DND-41 (cell line): ENCODE measurements at regions not wholly inside any gene's neighbourhood (a gene's known extent, or its start where the extent isn't known, plus 50 kb on each side); places are given as distances from the start of the nearest gene placed in this dataset.

Experiments
- ATAC-seq: fragments of 200-7000 bp; cut with Tn5 transposase; 3 replicates; pipeline ENCODE4 v1.9.1; 2021; ENCODE audit warnings: low read depth; ENCODE audit not compliant: insufficient read depth
- DNase-seq: peaks from one replicate; pipeline ENCODE4 v3.0.0-alpha.2; 2020
- H2AFZ ChIP-seq: 2 replicates; pipeline ENCODE4 v1.6.0; 2012; ENCODE audit warnings: low read depth, low read length
- H3K27ac ChIP-seq: 2 replicates; pipeline ENCODE4 v1.5.1; 2012; ENCODE audit warnings: low read length, inconsistent platforms
- H3K27me3 ChIP-seq: fragments of 200-600 bp; sonication (generic); 2 replicates; pipeline ENCODE4 v1.6.0; 2012; ENCODE audit warnings: low read length, mild to moderate bottlenecking, inconsistent platforms; ENCODE audit not compliant: insufficient read depth, poor library complexity
- H3K36me3 ChIP-seq: 2 replicates; pipeline ENCODE4 v1.5.1; 2012; ENCODE audit warnings: low read length, inconsistent platforms; ENCODE audit not compliant: insufficient read depth
- H3K4me1 ChIP-seq: 2 replicates; pipeline ENCODE4 v1.5.1; 2012; ENCODE audit warnings: mild to moderate bottlenecking, low read length; ENCODE audit not compliant: insufficient read depth
- H3K4me2 ChIP-seq: 2 replicates; pipeline ENCODE4 v1.6.0; 2012; ENCODE audit warnings: mild to moderate bottlenecking, moderate library complexity, low read length, inconsistent platforms; ENCODE audit not compliant: insufficient read depth
- H3K4me3 ChIP-seq, 2 experiments: fragments of 200-600 bp in 1 of 2; shearing (Covaris generic) in 1 of 2; 2 replicates each; pipeline ENCODE4 v1.5.1; 2012 to 2016; ENCODE audit warnings: inconsistent platforms in 2 of 2, low read length in 2 of 2, mild to moderate bottlenecking in 2 of 2, low read depth in 1 of 2, moderate library complexity in 1 of 2
- H3K79me2 ChIP-seq: 2 replicates; pipeline ENCODE4 v1.6.0; 2012; ENCODE audit warnings: low read length, inconsistent platforms; ENCODE audit not compliant: insufficient read depth
- H3K9ac ChIP-seq: 2 replicates; pipeline ENCODE4 v1.6.0; 2012; ENCODE audit warnings: low read depth, mild to moderate bottlenecking, inconsistent platforms, low read length, moderate library complexity
- H3K9me3 ChIP-seq: 2 replicates; pipeline ENCODE4 v1.5.1; 2012; ENCODE audit warnings: low read length, moderate library complexity, mild to moderate bottlenecking, inconsistent platforms; ENCODE audit not compliant: insufficient read depth, severe bottlenecking
- H4K20me1 ChIP-seq: 2 replicates; pipeline ENCODE4 v1.6.0; 2012; ENCODE audit warnings: low read length; ENCODE audit not compliant: insufficient read depth
- EZH2 ChIP-seq: IDR thresholded peaks from 3 replicates; pipeline ENCODE4 v1.6.1; 2012; ENCODE audit warnings: borderline replicate concordance, low read depth, mild to moderate bottlenecking, moderate library complexity, low read length, inconsistent platforms; ENCODE audit not compliant: severe bottlenecking
- TF ChIP-seq, protein P1 (sequence below): IDR thresholded peaks from 2 replicates; pipeline ENCODE4 v1.5.1; 2012; ENCODE audit warnings: borderline replicate concordance, low read length, moderate library complexity, mild to moderate bottlenecking; ENCODE audit not compliant: poor library complexity, severe bottlenecking; ENCODE audit errors: extremely low read depth

DNA sequence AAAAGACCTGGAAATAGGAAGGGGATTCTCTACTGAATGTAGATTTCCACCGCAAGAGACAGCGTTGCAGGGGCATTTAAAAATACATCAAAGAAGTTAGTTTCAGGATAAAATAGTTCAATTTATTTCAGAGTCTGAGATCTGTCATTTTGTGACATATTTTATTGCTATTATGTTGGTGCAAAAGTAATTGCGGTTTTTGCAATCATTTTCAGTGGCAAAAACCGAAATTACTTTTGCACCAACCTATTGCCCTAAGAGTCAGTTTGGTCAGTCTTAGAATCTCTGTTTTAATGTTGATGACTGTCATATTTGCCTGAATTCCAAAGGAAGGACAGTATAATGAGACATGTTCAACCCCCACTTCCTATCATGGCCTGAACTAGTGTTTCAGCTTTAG, 219.5 kb upstream of the CDH10 start:
- Histone ChIP-seq H3K79me2 (no peaks in the 10 kb centered on the region), H2AFZ (no peak overlapping the region), H3K4me1 (no peaks in the 10 kb centered on the region), H3K27me3 (no peaks in the 10 kb centered on the region), H3K9ac (no peak overlapping the region), H4K20me1 (no peaks in the 10 kb centered on the region), H3K36me3 (no peaks in the 10 kb centered on the region), H3K4me3 (no peak overlapping the region), H3K9me3 (peaks cover 4% of the 10 kb centered on the region), H3K4me2 (no peak overlapping the region), H3K27ac (no peak overlapping the region)
- ATAC-seq = no peak
- no peak for DNase-seq
- no peak for TF ChIP-seq EZH2
- TF ChIP-seq, protein P1, sequence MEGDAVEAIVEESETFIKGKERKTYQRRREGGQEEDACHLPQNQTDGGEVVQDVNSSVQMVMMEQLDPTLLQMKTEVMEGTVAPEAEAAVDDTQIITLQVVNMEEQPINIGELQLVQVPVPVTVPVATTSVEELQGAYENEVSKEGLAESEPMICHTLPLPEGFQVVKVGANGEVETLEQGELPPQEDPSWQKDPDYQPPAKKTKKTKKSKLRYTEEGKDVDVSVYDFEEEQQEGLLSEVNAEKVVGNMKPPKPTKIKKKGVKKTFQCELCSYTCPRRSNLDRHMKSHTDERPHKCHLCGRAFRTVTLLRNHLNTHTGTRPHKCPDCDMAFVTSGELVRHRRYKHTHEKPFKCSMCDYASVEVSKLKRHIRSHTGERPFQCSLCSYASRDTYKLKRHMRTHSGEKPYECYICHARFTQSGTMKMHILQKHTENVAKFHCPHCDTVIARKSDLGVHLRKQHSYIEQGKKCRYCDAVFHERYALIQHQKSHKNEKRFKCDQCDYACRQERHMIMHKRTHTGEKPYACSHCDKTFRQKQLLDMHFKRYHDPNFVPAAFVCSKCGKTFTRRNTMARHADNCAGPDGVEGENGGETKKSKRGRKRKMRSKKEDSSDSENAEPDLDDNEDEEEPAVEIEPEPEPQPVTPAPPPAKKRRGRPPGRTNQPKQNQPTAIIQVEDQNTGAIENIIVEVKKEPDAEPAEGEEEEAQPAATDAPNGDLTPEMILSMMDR = no peak

DNA sequence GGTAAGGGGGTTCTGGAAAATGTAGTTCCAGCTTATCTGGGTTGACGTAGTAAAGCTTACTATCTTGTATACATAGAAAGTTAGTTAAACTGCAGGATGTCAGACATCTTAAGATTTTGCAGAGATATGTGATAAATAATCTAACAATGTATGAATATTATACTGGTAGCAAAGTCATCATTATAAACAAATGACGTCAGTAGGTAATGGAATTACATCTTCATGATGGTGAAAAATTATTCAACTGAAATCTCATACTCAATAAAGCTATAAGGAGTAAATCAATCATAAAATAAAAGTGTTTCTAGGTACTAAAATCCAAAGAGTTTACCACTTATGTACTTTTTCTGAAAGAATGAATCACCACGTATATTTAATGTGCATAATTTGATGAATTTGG, 217.3 kb upstream of the CDH10 start:
- Histone ChIP-seq H3K27ac (no peak overlapping the region), H3K9ac (no peak overlapping the region)
- no peak for ATAC-seq

DNA sequence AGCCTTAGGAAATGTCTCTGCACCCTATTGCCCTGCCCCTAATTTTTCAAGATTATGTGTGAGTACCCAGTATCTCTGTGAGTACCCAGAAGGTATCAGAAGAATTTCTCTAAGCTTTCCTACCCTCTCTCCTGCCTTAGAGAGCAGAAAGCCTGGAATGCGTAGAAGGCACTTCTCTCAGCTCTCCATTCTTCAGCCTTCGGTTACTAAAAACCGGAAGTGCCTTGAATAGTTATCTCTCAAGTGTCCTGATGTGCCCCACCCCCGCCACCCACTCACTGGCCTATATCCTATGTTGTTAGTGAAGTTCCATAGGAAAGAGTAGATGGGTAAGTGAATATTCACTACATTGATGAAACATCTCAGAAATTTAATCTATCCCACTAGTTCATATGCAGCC, 210.7 kb upstream of the CDH10 start:
- Histone ChIP-seq H3K9ac (no peak overlapping the region), H2AFZ (no peak overlapping the region), H3K27ac (no peak overlapping the region), H3K4me3 (no peak overlapping the region), H3K79me2 (no peaks in the 10 kb centered on the region), H4K20me1 (no peaks in the 10 kb centered on the region), H3K27me3 (no peaks in the 10 kb centered on the region), H3K36me3 (no peaks in the 10 kb centered on the region), H3K4me1 (no peaks in the 10 kb centered on the region), H3K4me2 (no peak overlapping the region), H3K9me3 (no peaks in the 10 kb centered on the region)
- no peak for TF ChIP-seq EZH2
- TF ChIP-seq, protein P1 = no peak
- ATAC-seq (no peak), DNase-seq (no peak)

More for the DNA sequence above, 217.3 kb upstream of the CDH10 start:
- no peak for DNase-seq
- H3K4me2 ChIP-seq = no peak overlapping the region
- H4K20me1 ChIP-seq = no peaks in the 10 kb centered on the region
- H3K36me3 ChIP-seq = no peaks in the 10 kb centered on the region
- no peak overlapping the region for H2AFZ ChIP-seq
- TF ChIP-seq, protein P1 = no peak
- no peak for TF ChIP-seq EZH2
- no peaks in the 10 kb centered on the region for H3K79me2 ChIP-seq
- H3K27me3 ChIP-seq = no peaks in the 10 kb centered on the region
- H3K9me3 ChIP-seq = peaks cover 4% of the 10 kb centered on the region
- no peaks in the 10 kb centered on the region for H3K4me1 ChIP-seq
- no peak overlapping the region for H3K4me3 ChIP-seq

- Histone ChIP-seq H3K4me2 (no peak overlapping the region), H3K4me1 (no peaks in the 10 kb centered on the region), H3K27ac (no peak overlapping the region), H3K79me2 (no peaks in the 10 kb centered on the region), H4K20me1 (no peaks in the 10 kb centered on the region), H3K27me3 (no peaks in the 10 kb centered on the region), H2AFZ (no peak overlapping the region), H3K4me3 (no peak overlapping the region), H3K9ac (no peak overlapping the region), H3K9me3 (no peaks in the 10 kb centered on the region), H3K36me3 (no peaks in the 10 kb centered on the region)
- DNase-seq (no peak), ATAC-seq (no peak)
- TF ChIP-seq EZH2 = no peak
- TF ChIP-seq, protein P1 = no peak
Measured at GRCh38 chr5:24854850-24855249, 210.1 kb upstream of the CDH10 start.
